ENCODE measurements at regions not wholly inside any gene's neighbourhood (a gene's known extent, or its start where the extent isn't known, plus 50 kb on each side); places are given as distances from the start of the nearest gene placed in this dataset.

DNA sequence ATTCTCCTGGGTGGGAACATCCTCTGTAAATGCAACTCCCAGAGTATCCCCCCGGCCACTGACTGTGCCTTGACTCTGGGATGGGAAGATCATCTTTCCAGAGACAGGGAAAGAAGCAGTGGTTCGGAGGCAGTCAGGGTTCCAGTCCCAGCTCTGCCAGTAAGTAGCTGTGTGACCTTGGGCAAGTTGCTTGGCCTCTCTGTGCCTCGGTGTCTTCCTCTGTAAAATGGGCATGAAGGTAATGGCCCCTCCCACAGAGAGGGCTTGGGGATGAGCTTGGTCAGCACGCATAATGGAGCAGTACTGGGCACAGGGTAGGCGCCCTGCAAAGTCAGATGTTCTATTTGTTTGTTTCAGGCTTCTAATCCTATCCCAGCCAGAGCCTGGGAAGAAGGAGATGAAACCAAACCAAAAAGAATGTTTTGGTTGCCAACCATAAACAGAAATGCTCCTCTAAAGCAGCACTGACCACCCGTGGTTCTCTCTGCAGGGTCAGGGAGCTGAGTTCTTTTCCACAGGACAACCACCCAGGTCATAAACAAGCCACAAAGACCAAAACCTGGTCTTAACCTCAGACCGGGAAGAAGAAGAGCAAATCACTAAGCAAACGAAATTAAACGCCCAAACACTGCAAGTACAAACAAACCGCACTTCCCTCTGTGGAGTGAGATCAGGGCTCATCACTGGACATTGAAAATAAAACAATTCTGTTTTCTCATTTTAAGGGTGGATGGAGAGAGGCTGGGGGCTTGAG, 381.0 kb upstream of the SULF2 start:
- DNase-seq: no peak

DNA sequence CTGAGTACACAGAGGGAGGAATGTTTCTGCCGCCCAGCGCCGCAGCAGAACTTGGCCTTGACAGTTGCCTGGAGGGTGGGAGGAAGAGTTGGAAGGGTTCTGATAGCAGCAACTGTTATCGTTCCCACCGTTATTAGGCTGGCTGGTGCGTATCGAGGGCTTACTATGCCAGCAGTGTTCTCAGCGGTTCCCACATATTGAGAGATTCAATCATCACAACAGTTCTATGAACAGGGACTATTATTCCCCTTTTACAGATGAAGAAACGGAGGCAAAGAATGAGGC, 380.1 kb upstream of the SULF2 start:
- no peak for DNase-seq

DNA sequence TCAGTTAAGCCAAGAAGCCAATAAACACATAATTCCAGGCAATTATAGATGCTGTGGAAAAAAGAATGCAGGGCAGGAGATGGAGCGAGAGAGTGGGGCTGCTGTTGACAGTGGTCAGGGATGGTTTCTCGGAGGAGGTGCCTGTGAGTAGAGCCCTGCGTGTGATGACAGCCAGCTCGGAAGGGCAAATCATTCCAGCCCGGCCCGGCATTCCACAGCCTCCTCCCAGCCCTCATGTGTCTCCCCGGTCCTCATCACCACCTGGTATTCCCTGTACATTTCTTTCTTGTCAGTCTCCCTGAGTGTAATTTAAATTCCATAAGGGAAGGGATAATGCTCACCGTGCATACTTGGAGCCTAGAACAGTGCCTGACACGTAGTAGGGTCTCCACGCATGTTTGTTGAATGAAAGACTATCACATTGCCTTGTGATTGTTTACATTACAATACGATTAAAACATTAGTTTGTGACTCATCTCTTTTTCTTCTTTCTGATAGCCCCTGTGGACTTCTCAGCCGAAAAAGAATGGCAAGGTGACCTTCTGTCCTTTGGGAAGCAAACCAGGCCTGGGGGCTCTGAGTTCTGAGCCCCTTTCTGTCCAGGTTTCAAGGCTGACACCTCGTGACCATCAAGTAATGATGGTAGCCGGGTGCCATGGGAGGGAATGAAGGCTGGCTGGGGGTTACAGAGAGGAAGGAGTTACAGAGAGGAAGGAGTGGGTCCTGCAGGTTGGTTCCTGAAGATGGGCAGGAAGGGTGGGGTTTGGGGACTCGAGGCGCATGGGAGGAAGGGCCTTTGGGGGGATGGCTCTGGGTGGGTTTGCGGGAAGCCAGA, 379.5 kb upstream of the SULF2 start:
- no peak for DNase-seq

- DNase-seq: no peak
These were observed 378.8 kb upstream of the SULF2 start for GRCh38 chr20:48164034-48164433.

- no peak for DNase-seq
These were observed 378.2 kb upstream of the SULF2 start for GRCh38 chr20:48163505-48163904.

DNA sequence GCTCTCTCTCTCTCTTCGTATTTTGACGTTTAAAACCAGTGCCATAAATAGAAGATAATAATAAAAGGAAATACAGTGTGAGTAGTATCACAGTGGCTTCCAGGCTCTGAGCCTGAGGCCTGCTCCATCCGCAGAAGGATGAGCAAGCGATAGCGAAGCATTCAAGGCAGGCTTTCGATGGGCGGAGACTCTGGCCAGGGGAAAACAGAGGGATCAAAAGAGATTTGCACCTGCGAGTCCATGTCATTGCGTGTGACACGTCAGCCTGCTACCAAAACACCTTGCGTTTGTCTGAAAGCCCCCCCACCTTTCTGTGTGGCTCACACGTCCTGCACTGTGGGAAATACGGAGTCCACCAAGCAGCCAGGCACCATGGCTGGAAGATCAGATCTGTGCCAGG, 377.3 kb upstream of the SULF2 start:
- no peak for DNase-seq

DNA sequence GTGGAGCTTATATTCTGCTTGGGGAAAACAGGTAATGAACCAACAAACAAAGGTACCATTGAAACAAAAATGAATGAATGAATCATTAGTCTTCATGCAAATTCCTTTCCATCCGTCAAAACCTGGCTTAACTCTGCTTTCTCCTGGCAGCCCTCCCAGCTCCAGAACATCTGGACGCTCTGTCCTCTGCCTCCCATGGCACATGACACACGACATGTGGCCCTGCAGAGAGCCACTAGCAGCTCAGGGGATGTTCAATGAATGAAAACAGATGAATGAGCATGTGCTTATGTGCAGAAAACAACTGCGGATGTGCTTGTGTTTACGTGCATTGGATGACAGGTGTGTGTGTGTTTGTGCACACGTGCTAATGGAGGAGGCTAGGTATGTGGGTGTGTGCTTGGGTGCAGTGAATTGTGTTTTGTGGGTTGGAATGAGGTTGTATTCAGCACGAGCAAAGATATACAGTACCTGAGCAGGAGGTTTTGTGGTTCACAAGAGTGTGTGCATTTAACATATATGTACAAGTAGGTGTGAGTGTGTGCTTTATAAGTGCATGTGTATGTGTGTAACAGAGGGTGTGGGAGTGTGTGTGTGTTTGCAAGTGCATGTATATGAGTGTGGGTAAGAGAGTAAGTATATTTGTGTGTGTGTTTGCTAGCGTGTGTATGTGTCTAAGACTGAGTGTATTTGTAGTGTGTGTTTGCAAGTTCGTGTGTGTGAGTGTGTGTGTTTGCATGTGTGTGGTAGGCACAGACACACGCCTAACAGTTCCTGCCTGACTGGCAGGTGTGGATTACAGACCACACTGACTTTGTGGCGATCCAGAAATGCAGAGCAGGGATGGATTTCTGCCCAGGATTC, 374.1 kb upstream of the SULF2 start:
- DNase-seq: no peak

DNA sequence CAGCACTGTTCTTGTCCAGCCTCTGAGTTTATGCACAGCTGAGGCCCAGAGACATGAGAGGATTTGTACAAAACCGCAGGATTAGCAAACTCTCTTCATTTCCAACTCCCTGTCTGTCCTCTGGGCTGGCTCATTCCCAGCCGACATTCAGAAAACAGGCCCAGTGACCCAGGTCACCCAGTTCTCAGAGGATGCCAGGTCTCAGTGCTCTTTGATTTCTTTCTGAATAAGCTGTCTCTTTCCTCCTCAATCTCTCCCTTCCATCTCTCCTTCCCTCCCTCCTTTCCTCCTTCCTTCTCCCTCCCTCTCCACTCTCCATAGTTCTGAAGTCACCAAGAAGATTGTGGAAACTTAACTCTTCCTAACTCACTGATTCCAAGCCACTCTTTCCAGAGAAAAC, 372.7 kb upstream of the SULF2 start:
- DNase-seq: no peak

DNA sequence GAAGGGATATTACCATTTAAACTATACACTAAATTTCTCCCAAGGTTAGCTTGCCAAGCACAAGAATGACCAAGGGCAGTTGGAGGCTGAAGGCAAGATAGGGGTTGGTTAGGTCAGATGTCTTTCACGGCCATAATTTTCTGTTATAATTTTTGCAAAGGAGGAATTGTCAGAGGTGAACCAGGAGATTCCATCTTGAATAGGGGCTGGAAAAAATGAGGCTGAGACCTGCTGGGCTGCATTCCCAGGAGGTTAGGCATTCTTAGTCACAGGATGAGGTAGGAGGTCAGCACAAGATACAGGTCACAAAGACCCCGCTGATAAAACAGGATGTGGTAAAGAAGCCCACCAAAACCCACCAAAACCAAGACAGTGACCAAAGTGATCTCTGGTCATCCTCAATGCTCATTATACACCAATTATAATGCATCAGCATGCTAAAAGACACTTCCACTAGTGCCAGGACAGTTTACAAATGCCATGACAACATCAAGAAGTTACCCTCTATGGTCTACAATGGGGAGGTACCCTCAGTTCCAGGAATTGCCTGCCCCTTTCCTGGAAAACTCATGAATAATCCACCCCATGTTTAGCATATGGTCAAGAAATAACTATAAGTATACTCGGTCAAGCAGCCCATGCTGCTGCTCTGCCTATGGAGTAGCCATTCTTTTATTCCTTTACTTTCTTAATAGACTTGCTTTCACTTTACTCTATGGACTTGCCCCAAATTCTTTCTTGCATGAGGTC, 371.8 kb upstream of the SULF2 start:
- no peak for DNase-seq

DNA sequence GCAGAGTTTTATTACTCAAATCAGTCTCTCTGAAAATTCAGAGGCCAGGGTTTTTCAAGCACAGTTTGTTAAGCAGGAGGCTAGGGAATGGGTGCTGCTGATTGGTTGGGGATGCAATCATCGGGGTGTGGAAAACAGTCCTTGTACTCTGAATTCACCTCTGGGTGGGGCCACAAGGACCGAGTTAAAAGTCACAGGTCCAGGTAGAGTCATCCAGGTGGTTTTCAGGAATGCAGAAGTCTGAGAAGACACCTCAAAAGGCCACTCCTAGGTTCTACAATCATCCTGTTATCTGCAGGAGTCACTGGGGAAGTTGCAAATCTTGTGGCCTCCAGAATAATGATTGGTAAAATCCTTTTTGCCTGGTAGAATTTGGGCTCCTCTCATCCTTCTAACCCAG, 371.2 kb upstream of the SULF2 start:
- DNase-seq: no peak

DNA sequence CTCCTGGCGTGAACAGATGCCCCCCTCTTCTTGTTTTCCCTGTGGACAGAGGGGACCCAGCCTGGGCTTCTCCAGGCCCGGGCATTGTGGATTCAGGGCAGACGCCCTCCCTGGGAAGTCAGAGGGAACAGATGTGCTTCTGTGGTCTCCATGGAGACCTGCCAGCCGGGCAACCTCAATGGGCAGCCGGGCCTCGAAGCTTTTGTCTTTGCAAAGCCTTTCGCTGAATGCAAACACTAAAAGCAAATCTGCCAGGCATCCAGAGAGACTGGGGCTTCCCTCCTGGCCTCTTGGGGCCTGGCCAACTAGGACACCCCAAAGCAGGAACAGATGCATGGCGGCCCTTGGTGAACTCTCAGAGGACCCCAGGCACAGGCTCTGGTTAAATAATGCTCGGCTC, 370.0 kb upstream of the SULF2 start:
- DNase-seq: no peak

GRCh38 chr20:48154040-48154765, 368.9 kb upstream of the SULF2 start:
- DNase-seq: no peak

DNA sequence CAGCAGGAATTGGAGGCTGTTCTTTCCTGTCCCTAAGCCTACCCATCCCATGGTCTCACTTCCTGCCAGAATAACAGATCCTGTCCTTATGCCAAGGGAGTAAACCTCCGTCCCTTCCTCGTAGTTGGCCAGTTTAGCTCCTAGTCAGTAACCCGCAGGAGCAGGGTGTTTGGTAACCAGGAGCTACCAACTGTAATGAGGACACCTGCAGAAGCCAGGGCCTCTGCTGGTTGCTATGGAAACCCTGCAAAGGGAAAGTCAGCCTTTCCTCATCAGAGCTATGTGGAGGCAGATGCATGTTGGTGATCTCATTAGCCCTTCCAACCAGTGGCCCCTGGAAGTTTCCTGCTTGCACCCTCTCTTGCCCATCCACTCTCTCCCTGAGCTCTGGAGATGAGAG, 368.2 kb upstream of the SULF2 start:
- DNase-seq: no peak

GRCh38 chr20:48153103-48153502, 367.8 kb upstream of the SULF2 start:
- no peak for DNase-seq

DNA sequence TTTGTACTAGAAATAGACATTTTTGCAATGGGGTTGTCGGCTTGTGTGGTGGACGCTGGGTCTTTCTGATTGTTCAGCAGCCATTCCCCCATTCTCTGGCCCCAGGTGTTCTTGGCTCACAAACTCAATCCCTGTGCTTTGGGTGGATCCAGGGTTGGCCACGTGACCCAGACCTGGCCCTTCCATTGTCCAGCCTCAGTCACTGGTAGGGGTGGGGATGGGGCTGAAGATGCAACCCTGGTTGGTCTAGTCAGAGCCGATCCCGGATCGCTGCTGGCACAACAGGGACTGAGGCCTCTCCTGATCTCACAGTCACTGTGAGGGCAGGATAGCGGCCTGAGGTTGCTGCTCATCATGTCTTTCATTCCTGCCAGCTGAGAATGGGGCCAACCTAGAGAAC, 365.3 kb upstream of the SULF2 start:
- no peak for DNase-seq

GRCh38 chr20:48149902-48150301, 364.6 kb upstream of the SULF2 start:
- DNase-seq: no peak

- no peak for DNase-seq
These were observed 363.8 kb upstream of the SULF2 start for GRCh38 chr20:48148916-48149672.

DNA sequence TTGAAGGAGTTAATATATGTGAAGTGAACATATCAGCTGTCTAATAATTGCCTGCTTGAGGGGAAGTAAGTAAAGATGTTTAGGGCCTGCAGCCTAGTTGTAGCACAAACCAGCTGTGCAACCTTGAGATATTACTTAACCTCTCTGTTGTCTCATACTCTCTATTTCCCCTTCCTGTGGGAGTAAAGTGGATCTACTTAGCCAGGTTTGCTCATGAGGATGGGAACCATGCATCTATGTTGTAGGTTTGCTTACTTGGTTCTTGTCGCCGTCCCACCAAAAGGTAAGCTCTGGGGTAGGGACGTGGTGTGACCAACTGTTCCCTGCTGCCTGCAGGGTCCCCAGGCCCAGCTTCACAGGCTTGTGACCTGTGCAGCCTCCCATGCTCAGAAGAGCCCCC, 362.7 kb upstream of the SULF2 start:
- DNase-seq: no peak

DNA sequence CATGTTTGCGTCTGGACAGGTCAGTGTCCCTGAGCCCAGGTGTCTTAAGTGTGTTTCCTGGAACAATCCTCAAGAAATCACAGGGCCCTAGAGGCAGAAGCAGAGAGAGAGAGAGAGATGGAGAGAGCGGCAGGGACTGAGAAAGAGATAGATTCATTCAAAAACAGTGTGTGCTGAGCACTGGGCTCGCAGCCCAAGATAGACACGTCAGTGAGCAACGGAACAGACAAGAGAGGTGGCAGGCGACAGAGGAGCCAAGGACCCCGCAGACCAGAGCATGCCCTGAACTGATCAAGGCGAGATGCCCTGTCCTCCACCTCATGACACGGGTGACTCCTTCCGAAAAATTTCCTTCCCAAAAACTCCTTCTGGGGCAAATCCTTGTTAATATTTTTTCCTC, 362.0 kb upstream of the SULF2 start:
- no peak for DNase-seq

- DNase-seq: no peak
These were observed 361.6 kb upstream of the SULF2 start for GRCh38 chr20:48146877-48147276.

DNA sequence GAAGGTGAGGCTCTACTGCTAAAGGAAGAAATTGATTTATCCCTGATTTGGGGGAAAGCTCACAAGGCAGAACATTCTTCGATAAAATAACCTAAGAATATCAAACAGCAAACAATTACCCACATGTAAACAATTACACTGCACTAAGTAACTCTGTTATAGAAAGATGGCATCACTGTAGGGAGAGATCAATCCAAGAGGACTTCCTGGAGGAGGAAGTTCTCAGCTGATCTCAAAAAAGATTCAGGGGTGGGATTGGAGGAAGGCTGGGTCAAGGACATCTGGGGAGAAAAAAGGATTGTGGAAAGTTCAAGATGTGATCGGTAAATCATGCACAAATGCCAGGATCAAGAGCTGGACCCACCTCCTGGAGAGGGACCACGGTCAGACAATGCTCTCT, 361.0 kb upstream of the SULF2 start:
- DNase-seq: no peak
